ENCODE measurements at regions not wholly inside any gene's neighbourhood (a gene's known extent, or its start where the extent isn't known, plus 50 kb on each side); places are given as distances from the start of the nearest gene placed in this dataset.

- Mint-ChIP-seq H3K36me3 (ENCODE audit: low read depth) (peaks cover 9% of the 10 kb centered on the region), H3K4me3 (no peak overlapping the region), H3K4me1 (no peaks in the 10 kb centered on the region), H3K27ac (no peak overlapping the region), H3K27me3 (ENCODE audit: low read depth, poor library complexity) (no peaks in the 10 kb centered on the region), H3K9me3 (peaks cover 26% of the 10 kb centered on the region)
- TF ChIP-seq CTCF (IDR thresholded peaks at IDR 0.05) = no peak
- DNase-seq = no peak
Measured at GRCh38 chr4:89446193-89446592, 138.6 kb upstream of the GPRIN3 start.

GRCh38 chr4:89439533-89439932, 131.9 kb upstream of the GPRIN3 start:
- DNase-seq = no peak
- H3K36me3 Mint-ChIP-seq (ENCODE audit: low read depth) = no peaks in the 10 kb centered on the region
- H3K9me3 Mint-ChIP-seq = peaks cover 3% of the 10 kb centered on the region
- H3K4me3 Mint-ChIP-seq = no peak overlapping the region
- H3K27ac Mint-ChIP-seq = no peak overlapping the region
- TF ChIP-seq CTCF (IDR thresholded peaks at IDR 0.05) = no peak
- H3K27me3 Mint-ChIP-seq (ENCODE audit: low read depth, poor library complexity) = peaks cover 6% of the 10 kb centered on the region
- H3K4me1 Mint-ChIP-seq = no peaks in the 10 kb centered on the region

GRCh38 chr4:89438102-89438831, 130.7 kb upstream of the GPRIN3 start:
- peak; percentile 35 for DNase-seq
- H3K4me3 Mint-ChIP-seq = no peak overlapping the region
- H3K27ac Mint-ChIP-seq = no peak overlapping the region
- H3K4me1 Mint-ChIP-seq = peaks cover 4% of the 10 kb centered on the region
- H3K9me3 Mint-ChIP-seq = no peaks in the 10 kb centered on the region
- peak; percentile 28 for TF ChIP-seq CTCF (IDR thresholded peaks at IDR 0.05)
- no peaks in the 10 kb centered on the region for H3K36me3 Mint-ChIP-seq (ENCODE audit: low read depth)
- H3K27me3 Mint-ChIP-seq (ENCODE audit: low read depth, poor library complexity) = peaks cover 6% of the 10 kb centered on the region

- peaks cover 6% of the 10 kb centered on the region for H3K27me3 Mint-ChIP-seq (ENCODE audit: low read depth, poor library complexity)
- no peak overlapping the region for H3K4me3 Mint-ChIP-seq
- peaks cover 8% of the 10 kb centered on the region for H3K9me3 Mint-ChIP-seq
- DNase-seq = no peak
- H3K4me1 Mint-ChIP-seq = peaks cover 6% of the 10 kb centered on the region
- peak; percentile 60 for TF ChIP-seq CTCF (IDR thresholded peaks at IDR 0.05)
- no peaks in the 10 kb centered on the region for H3K36me3 Mint-ChIP-seq (ENCODE audit: low read depth)
- no peak overlapping the region for H3K27ac Mint-ChIP-seq
Measured at GRCh38 chr4:89434364-89434988, 126.9 kb upstream of the GPRIN3 start.

- Mint-ChIP-seq H3K36me3 (ENCODE audit: low read depth) (no peaks in the 10 kb centered on the region), H3K27ac (no peak overlapping the region), H3K27me3 (ENCODE audit: low read depth, poor library complexity) (no peaks in the 10 kb centered on the region), H3K4me3 (no peak overlapping the region), H3K9me3 (peaks cover 8% of the 10 kb centered on the region), H3K4me1 (no peaks in the 10 kb centered on the region)
- no peak for TF ChIP-seq CTCF (IDR thresholded peaks at IDR 0.05)
- DNase-seq = no peak
Measured at GRCh38 chr4:89427782-89428181, 120.2 kb upstream of the GPRIN3 start.

GRCh38 chr4:89425023-89425422, 117.4 kb upstream of the GPRIN3 start:
- no peak for TF ChIP-seq CTCF (IDR thresholded peaks at IDR 0.05)
- Mint-ChIP-seq H3K9me3 (no peaks in the 10 kb centered on the region), H3K27ac (no peak overlapping the region), H3K36me3 (ENCODE audit: low read depth) (no peaks in the 10 kb centered on the region), H3K4me3 (no peak overlapping the region), H3K27me3 (ENCODE audit: low read depth, poor library complexity) (no peaks in the 10 kb centered on the region), H3K4me1 (no peaks in the 10 kb centered on the region)
- no peak for DNase-seq
